ENCODE measurements at regions not wholly inside any gene's neighbourhood (a gene's known extent, or its start where the extent isn't known, plus 50 kb on each side); places are given as distances from the start of the nearest gene placed in this dataset.

DNA sequence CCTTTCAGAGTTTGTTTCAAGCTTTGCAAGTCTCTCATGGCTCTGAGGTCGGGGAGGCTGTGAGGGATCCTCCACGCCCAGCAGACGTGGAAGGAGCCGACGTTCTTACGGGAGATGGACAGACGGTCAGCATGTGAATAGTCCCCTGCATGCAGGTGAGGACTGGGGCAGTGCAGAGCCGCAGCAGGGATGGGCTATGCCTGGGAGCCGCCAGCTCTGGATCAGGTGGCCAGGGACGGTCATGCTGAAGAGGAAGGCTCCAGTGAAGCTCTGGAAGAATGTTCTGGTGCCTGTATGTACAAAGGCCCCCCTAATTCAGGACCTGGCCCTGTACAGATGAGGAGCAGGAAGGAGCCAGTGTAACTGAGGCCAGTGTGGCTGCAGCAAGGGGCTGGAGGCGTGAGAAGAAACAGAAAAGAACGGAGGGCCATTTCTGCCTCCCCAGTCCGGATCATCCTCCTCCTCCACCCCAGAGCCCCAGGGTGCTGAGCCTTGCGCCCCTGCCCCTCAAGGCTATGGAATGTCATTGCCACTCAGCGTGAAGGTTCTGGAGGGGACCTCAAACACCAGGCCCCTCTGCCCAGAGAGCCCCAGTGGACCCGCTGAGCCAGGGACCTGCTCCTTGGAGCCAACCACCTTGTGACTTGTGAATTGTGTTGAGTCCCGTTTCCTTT, 96.8 kb upstream of the DIO3 start:
- DNase-seq (ENCODE audit: low read depth in 2 of 2) = no peak

DNA sequence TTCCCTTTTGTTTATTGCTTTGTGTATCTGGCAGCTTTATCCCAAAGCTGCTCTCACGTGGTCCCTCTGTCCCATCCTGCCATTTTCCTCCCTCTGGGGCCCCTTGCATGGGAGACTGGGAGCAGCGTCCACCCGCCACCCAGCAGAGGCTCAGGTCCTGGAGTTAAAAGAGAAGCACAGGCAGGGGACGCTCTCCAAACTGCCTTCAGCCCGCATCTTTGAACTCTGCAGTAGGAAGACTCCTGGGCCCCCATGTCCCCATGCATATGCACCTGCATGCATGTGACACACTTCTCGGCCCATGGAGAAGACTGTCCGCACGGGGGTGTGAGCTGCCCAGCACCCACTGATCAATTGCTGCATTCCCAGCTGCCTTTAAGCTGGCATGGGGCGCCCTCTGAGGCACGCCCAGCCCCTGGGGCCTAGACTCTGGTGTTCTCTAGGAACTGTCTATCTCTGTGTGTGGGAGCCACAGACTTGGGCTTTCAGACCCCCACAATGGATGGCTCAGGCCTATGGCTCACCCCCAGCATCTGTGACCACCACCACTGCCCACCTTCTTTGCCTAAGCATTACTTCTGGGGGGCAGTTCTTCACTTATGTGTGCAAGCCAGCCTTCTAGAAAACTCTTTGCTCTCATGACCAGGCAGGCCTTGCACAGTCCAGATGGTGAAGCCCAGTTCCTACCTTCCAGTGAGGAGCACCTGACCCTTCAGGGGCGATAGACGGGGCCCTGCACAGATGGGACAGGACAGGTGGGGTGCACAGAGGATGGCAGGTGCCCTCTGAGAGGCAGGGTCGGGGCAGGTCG, 96.1 kb upstream of the DIO3 start:
- no peak for DNase-seq (ENCODE audit: low read depth in 2 of 2)

DNA sequence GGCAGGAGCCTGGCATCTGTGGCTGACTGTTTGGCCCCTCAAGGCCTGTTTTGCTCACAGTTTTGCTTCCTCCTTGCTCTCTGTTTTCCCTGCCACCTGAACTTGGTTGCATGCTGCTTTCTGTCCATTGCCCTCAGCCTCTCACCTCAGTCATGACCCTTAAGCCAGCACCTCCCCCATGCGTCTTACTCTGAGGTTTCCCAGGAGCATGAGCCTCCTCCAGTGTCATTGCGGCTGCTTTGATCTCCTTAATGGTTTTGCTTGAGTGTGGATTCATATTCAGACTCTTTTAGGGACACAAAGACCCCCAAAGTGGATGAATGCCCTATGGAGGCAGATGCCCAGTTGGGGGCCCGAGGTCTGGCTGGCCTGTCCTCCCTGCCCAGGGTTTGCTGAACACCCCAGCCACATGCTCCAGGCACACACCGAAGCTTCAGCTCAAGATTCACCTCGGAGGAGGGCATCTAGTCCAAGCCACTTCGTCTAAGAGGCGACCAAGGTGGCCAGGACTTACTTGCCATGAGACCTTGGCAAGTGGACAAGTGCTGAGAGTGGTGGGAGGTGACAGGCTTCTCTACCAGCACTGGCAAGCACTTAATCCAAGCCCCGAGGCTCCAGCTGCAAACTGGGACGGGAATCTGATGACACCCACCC, 95.4 kb upstream of the DIO3 start:
- DNase-seq (ENCODE audit: low read depth in 2 of 2) = no peak

GRCh38 chr14:101466456-101467180, 94.7 kb upstream of the DIO3 start:
- no peak for DNase-seq (ENCODE audit: low read depth in 2 of 2)

GRCh38 chr14:101467181-101467926, 93.9 kb upstream of the DIO3 start:
- no peak for DNase-seq (ENCODE audit: low read depth in 2 of 2)

DNA sequence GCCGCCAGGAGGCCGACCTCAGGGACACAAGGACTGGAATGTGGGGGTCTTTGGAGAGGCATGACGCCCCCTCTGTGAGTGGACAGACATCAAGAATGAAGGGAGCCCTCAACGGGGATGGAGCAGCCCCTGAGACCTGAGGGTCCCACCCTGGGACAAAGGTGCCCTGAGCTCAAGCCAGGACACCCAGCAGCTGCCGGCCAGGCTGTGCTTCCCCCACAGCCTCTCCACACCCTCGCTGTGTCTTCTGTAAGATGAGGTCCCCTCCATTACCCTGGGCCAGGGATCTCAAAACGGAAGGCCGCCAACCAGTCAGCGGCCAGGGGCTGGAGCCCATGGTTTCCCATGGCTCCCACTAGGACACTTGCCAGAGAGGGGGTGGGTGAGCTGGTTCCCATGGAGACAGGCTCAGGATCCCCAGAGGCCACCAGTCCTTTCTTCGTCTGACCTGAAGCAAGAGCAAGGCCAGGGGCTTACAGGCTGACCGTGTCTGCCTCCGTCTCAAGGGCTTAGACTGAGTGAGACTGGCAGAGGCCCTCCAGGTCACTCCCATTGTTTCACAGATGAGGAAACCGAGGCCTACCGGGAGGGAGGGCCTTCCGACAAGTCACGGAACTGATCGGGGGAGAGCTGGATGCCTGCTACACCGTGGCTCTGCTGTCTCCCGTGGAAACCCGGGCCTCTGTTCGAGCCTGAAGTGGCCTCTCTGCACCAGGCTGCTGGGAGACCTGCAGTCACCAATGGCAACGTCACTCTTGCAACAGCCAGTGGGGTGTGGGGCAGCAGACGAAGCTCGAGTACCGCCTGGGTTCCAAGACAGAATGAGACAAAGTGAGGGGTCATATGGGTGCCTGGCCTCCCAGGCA, 91.7 kb upstream of the DIO3 start:
- no peak for DNase-seq (ENCODE audit: low read depth in 2 of 2)

DNA sequence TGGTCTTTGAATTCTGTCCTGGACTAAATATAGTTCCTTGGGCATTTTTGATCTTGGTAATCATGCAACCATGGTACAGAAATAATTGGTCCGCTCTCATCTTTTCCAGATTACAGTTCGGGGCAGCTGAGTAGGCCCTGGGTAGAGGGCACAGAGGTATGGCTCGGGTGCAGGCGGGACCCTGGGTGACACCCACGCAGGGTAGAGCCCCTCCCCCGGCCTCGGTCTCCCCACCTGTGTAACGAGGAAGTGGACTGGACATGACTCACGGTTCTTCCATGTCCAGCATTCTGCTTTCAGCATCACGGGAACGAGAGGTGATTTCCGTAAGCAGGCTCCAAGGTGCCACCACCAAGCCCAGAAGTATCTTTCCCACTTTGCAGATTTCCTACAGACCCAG, 91.0 kb upstream of the DIO3 start:
- no peak for DNase-seq (ENCODE audit: low read depth in 2 of 2)

DNA sequence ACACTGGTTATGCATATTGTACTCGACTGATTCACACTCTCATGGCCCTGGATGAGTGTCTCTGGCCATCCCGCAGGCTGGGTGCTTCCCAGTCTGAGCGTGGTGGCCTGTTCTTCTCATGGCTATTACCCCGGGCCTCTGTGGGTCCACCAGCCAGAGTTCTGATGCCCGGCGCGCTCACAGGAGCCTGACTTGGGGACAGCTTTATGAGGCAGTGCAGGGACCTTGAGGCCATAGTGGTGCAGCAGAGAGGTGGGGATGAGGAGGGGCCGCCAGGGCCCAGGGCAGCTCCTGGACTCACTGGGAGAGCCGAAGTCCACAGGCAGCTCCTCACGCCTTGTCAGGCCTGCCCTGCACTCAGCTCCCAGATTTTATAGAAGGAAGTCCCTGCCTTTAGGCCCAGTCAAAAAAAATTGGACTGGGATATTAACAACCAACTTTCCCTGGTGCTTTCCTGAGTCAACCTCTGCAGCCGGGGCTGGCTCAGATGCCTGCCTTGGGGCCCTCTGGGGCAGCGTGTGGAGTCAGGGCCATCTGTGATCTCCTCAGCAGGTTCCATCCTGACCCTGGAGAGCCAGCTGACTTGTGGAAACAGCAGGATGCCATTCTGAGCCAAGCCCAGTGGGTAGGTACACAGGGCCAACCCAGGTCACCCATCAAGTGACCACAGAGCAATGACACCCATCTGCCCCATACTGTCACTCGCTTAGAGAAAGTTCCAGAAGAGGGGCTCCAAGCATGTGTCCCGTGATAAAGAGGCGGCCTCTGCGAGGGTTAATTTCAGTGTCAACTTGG, 89.4 kb upstream of the DIO3 start:
- no peak for DNase-seq (ENCODE audit: low read depth in 2 of 2)

DNA sequence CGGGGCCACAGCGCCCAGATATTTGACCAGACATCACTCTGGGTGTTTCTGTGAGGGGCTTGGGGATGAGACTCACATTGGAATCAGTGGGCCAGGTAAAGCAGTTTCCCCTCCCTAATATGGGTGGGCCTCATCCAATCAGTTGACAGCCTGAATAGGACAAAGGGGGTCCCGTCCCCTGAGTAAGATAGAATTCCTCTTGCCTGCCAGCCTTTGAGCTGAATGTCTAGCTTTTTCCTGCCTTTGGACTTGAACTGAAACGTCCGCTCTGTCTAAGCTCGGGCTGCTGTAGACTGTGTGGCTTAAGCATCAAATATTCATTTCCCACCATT, 88.8 kb upstream of the DIO3 start:
- DNase-seq (ENCODE audit: low read depth in 2 of 2) = no peak

DNA sequence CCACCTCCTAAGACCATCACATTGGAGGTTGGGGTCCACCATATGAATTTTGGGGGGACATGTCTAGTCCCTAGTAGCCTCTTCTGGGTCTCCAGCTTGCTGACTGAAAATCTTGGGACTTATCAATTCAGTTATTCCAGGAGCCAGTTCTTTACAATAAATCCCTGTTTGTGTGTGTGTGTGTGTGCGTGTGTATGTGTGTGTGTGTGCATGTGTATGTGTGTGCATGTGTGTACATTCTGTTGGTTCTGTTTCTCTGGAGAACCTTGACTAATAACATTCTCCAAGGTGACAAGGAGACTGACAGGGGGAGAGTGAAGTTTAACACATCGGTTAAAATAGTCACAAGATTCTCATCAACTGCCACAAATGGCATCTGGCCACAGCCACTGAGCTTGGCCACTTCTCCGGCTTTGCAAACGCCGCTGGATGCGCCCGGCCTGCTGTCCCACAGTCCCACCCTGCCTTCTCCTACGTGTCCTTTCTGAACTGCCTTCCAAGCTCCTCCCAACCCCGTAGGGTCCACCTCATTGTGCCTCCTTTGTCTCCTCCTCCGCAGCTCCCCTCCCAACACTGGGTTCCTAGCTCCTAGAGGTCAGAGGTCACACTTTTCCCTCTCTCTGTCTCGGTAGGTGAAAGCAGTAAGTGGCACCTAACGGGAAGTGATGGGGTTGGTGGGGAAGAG, 88.1 kb upstream of the DIO3 start:
- no peak for DNase-seq (ENCODE audit: low read depth in 2 of 2)

GRCh38 chr14:101473795-101474562, 87.3 kb upstream of the DIO3 start:
- no peak for DNase-seq (ENCODE audit: low read depth in 2 of 2)

DNA sequence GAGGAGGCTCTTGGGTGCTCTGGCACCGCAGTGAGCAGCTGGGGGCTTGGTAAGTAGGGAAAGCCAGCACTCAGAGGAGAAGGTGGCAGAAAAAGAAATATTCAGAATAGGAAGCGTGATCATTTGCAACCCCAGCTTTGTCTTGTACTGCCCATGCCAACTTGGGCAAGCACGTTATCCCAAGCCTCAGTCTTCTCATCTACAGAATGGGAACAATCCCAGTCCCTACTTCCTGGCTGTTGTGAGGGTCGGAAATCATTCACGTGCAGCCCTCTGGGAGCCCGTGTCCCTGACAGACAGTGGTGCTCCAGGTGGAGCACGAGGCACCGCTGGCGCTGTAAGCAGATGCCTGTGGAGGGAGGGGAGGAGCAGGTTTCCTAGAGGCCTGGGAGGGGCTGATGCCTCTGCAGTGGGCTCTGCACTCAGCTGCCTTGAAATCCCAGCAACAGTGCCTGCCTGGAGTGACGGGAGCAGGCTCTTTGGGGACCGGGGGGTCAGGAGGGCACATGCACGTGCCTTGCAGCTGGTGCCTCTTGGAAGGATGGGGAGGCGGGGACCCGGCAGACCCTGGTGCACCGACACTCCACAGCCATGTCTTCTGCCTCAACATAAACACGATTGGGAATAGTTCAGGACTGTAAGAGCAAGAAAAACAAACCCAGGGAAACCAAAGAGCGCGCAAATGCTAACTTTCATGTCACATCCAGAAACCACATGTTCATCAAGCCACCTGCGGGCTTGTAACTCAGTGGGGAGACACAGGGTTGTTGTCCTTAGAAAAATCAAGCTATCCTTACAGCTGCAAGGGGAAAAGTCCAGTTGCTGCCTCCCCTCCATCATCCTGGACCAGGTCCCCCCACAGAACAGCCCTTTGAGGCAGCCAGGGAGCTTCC, 86.5 kb upstream of the DIO3 start:
- DNase-seq (ENCODE audit: low read depth in 2 of 2) = no peak

DNA sequence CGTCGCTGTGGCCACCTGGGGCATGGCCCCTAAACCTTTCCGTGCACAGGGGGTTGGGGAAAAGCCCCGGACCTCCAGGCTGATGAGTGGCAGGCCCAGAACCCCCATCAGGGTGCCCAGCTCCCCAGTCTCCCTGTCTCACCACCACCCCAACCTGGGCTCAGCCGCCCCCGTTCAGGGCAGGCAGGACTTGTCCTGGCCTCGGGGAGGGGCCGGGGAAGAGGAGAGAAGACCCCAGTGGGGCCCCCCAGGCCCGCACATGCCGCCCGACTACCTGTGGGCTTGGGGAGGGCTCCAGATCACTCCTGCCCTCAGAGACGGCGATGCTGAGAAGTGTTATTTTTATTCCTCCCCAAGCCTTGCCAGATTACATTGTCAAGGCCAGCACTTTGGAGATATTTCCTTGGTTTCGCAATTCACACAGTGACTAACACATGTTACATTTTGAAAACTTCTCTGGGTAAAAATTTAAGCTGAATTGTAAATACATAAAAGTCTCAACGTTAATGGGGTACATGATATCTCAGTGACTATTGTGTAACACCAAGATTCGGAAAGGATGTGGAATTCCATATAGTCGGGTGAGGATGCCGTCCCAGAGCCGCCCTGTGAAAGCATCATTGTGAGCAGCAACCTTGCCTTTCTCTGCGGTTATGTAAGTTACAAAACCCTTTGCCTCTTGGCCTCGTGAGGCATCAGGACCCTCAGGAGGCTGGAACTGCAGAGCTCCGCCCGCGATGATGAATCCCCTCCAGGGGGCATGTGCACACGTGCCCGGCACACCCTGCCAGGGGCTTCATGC, 85.6 kb upstream of the DIO3 start:
- DNase-seq (ENCODE audit: low read depth in 2 of 2) = no peak

GRCh38 chr14:101476258-101476915, 84.9 kb upstream of the DIO3 start:
- no peak for DNase-seq (ENCODE audit: low read depth in 2 of 2)

DNA sequence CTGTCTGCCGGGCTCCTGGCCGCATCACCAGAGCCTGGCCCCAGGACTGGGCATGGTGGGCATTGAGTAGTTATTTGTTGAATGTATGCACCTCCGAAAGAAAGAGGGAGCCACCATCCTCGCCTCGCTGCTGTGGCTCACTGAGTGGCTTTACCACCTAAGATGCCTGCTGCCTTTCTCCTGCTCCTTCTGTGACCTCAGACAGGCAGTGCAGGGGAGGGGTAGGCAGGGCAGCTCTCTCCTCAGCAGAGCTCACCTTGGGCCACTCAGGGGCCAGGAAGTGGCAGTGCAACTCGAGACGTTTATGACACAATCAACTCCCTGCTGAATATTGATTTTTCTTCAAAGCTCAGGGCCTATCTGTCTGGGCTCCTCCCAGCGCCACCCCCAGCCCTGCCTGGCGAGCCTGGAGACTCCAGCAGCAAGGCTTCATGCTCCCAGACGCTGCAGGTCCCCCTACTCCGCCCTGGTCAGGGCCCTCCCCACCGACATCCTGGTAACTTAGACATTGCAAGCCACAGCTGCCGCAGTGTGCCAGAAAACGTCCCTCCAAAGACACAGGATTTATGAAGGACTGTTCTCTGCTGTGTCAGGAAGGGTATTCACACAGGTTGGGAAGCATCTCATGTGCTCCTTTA, 84.3 kb upstream of the DIO3 start:
- no peak for DNase-seq (ENCODE audit: low read depth in 2 of 2)

DNA sequence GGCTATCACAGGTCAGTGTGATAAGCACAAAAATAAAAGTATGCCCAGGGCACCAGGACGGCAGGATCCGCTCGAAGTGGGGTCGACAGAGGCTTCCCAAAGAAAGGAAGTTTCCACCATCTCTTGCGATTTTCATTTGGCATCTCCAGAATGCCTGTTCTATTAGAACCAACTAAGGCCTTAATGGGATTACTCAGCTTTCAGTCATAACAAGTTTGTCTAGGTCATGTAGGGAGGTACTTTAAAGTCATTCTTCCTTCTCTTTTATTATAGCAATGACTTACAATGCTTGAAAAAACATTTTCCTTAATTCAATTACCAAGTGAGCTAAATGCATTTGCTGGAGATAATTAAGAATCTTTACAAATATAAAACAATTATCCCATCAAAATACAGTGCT, 83.6 kb upstream of the DIO3 start:
- no peak for DNase-seq (ENCODE audit: low read depth in 2 of 2)

All from stimulated activated CD8-positive, alpha-beta memory T cell treated with anti-CD3 and anti-CD28 coated beads, Interleukin-2, amount 100 ng/mL, for 48 hours (primary cell).